CD4-positive, alpha-beta T cell treated with Interleukin-15 for 4 hours (primary cell): ENCODE measurements at regions not wholly inside any gene's neighbourhood (a gene's known extent, or its start where the extent isn't known, plus 50 kb on each side); places are given as distances from the start of the nearest gene placed in this dataset.
"Not testable (repeated sequence)": the region's sequence is repeated elsewhere in the genome, so short reads cannot be mapped to it uniquely, and the experiment has no call there.

Source experiments
- DNase-seq: peaks from one replicate; pipeline ENCODE4 v3.0.0-alpha.2; 2020; ENCODE audit warnings: low spot score

DNA sequence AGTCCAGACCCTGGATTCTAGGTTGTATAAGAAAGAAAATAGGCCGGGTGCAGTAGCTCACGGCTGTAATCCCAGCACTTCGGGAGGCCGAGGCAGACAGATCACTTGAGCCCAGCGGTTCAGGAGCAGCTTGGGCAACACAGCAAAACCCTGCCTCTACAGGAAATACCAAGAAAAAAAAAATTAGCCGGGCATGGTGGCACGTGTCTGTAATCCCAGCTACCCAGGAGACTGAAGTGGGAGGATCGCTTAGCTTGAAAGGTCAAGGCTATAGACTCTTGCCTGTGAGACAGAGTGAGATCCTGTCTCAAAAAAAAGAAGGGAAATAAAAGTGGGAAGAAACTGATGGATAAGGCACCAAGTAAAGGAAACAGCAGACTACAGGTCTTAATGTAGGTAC lies 287.9 kb upstream of the KLF14 start:
- DNase-seq = no peak

GRCh38 chr7:131026297-131027000 lies 292.4 kb upstream of the KLF14 start:
- DNase-seq = no peak

GRCh38 chr7:131027287-131027773 lies 293.3 kb upstream of the KLF14 start:
- peak; percentile 51 for DNase-seq

GRCh38 chr7:131028295-131028694 lies 294.3 kb upstream of the KLF14 start:
- DNase-seq = no peak

DNA sequence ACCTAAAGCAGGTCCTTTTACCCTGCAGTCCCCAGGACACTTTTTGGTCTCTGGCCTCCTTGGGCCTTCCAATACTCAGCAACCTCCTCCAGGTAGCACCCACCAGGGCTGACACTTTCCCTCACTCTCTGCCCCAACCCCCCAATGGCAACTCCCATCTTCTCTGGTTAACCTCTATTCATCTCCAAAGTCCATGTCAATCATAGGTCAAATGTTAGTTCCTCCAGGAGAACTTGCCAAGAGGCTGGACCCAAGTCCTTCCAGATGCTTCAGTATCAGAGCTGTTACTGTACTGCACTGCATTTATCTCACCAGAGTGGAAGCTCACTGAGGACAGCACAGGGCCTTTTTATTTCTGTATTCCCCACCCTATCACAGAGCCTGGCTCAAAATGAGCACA lies 295.0 kb upstream of the KLF14 start:
- no peak for DNase-seq

DNA sequence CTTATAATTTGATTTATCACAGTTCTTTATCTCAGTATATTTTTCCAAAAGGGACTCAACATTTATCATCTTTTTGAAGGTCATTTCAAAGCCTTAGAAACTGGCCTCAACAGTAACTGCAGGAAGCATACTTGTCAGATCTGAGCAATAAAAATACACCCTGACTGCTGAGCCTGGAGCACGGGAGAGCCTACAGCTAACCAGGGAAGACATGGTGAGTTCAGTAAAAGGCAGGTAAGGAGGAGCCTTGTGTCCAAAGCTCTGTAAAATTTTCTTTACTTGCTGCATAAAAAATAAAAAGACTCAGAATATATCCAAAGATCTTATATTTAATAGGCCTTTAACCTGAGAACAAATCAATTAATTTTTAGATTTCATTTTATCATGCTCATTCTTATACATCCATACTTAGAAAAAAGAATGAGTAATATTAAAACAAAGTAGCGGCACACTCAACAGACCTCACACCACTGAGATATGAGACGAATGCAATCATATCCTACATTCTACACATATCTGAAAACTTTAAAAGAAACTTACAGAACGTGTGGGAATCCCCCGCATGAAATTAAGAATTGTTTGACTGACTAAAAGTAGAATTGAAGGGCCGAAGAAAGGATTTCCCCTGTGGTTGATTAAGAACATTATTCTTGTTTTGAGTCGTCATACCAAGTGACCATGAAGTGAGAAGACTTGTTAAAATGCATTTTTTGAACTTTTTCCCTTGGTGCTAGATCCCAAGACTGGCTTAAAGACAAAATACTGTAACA lies 296.4 kb upstream of the MKLN1 start:
- DNase-seq = peak; percentile 62

DNA sequence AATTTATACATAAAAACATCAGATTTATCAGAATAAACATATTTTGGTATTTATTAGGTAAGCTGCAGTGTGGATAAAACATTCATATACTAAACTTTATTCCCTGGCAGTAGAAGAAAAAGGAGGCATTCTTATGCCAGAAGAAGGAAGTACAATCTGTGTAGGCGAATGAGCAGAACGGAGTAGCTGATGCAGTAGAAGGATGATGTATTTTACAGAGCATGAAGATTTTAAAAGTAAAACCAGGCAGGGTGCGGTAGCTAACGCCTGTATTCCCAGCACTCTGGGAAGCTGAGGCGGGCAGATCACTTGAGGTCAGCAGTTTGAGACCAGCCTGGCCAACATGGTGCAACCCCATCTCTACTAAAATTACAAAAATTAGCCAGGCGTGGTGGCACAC lies 294.9 kb upstream of the MKLN1 start:
- no peak for DNase-seq

- DNase-seq = no peak
These were observed 293.4 kb upstream of the MKLN1 start for GRCh38 chr7:131034166-131034881.

- no peak for DNase-seq
These were observed 292.4 kb upstream of the MKLN1 start for GRCh38 chr7:131035088-131035770.

- DNase-seq = no peak
These were observed 289.5 kb upstream of the MKLN1 start for GRCh38 chr7:131038153-131038552.

GRCh38 chr7:131039355-131039762 lies 288.3 kb upstream of the MKLN1 start:
- no peak for DNase-seq

DNA sequence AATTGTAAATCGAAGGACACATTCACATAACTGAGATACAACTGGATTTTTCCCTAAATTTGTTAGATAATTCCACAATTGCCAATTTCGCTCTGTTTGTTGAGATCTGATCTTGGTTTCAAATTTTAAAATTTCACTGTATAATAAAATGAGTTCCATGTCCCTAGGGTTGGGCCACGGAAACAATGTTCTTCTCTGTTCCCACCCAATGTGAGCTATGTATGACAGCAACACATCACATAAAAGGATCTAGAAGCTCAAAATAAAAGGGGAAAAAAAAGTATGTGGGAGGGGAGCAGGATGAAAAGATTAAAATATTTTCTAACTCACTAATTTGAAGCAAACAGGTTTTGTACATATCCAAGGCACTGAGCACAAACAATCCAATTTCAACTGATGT lies 287.8 kb upstream of the MKLN1 start:
- no peak for DNase-seq

DNA sequence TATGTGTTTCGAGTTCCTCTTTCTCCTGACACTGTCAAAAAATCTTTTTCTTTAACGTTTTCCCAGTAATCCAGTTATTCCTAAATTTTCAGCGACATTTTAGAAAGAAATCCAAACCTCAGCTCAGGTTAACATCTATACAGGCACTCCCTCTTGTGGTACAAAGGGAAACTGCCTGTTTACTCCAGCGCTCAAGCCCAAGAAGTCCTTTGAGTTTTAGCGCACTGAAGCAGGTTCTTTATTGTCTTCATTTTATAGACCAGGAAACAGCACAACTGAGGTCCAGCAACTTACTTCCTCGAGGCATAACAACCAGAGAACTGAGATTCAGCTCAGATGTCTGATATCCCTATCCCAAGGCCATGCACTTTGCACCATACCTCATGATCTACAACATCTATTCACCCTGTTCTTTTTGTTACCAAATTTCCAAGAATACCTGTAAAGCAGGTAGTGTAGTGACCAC lies 287.2 kb upstream of the MKLN1 start:
- DNase-seq = peak; percentile 66

DNA sequence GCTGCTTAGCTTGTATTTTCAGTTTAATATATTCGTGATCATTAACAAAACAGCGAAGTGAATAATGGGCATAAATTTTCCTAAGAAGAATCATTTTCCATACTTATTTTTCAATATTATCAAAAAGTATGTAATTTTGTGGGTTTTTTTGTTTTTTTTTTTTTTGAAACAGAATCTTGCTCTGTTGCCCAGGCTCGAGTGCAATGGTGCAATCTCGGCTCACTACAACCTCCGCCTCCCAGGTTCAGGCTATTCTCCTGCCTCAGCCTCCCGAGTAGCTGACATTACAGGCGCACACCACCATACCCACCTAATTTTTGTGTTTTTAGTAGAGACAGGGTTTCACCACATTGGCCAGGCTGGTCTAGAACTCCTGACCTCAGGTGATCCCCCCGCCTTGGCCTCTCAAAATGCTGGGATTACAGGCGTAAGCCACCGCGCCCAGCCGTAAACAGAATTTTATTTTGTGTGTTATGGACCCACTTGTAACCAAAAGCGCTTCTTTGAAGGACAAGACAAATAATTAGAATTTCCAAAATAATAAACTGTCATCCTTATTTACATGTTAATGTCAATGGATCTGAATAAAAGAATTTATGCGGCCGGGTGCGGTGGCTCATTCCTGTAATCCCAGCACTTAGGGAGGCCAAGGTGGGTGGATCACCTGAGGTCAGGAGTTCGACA lies 286.5 kb upstream of the MKLN1 start:
- DNase-seq = not testable (repeated sequence)

- no peak for DNase-seq
These were observed 285.2 kb upstream of the MKLN1 start for GRCh38 chr7:131042269-131043160.

DNA sequence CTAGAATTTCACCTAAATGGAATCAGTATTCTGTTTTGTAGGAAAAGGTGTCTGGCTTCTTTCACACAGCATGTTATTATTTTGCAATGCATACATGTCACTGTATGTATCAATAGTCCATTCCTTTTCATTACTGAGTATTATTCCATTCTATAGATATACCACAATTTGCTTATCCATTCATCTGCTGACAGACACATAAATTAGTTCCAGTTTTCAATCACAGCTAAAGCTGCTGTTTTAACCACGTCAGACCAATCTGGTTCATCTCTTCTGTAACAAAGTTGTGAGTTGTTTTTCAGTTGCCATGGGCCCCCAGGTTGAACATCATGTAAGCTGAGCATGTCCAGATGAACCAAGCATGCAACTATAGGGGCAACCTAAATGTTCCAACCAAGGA lies 282.1 kb upstream of the MKLN1 start:
- DNase-seq = no peak

DNA sequence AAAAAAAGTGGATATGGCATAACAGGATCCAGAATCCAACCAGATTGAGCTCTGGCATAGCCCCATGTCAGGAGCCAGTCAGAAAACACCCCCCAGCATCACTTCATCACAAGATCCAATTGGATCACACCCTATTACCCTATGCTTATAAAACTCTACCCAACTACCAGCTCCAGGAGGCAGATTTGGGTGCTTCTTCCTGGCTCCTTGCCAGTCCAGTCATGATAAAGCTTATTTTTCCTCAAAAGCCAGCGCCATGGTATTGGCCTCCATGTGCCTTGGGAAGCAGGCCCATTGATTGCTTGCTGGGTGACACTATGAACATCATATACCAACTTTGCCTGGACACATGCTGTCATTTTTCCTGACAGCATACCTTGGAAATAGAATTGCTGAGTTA lies 281.4 kb upstream of the MKLN1 start:
- no peak for DNase-seq

DNA sequence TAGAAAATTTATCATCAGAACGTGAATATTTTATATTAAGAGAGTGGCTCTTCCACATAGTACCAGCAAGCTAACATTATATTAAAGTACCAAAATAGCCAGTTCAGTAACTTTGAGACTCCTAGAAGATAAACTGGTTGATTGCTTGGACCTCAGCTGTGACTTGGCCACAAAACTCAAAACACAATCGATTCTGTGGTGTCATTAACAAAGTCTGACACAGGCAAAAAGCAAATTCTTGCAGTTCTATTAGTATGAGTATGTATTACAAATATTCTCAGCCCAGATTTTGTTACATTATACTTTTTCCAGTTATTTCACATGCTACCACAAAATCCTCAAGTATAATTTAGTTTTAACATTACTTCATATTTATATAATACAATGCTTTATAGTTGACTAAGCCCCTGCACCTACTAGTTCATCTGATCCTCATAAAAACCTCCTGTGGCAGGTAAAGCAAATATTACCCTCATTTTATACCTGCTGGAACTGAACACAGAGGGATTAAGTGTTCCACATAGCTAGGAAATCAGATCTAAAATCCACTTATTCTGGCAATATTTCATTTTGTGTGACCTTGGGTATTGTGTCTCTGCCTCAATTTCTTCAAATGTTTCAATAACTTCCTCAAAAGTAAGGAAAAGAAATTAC lies 279.9 kb upstream of the MKLN1 start:
- no peak for DNase-seq

- DNase-seq = peak; percentile 28
These were observed 276.4 kb upstream of the MKLN1 start for GRCh38 chr7:131051304-131051703.
